AG09319 (cell line): ENCODE measurements at regions not wholly inside any gene's neighbourhood (a gene's known extent, or its start where the extent isn't known, plus 50 kb on each side); places are given as distances from the start of the nearest gene placed in this dataset.

ENCODE experiments used
- DNase-seq: peaks from one replicate; pipeline ENCODE4 v3.0.0-alpha.2; 2010; ENCODE audit warnings: low read depth; ENCODE audit errors: extremely low read depth
- CTCF ChIP-seq: IDR thresholded peaks from 2 replicates; pipeline ENCODE4 v1.5.1; 2011; ENCODE audit warnings: low read depth, mild to moderate bottlenecking, inconsistent platforms, low read length, moderate library complexity

- DNase-seq: no peak
- TF ChIP-seq CTCF: no peak
These were observed 234.2 kb downstream of the COL12A1 start for GRCh38 chr6:74971633-74972032.

- no peak for DNase-seq
- no peak for TF ChIP-seq CTCF
These were observed 236.1 kb downstream of the COL12A1 start for GRCh38 chr6:74969591-74970267.

GRCh38 chr6:74967821-74968220 is 238.0 kb downstream of the COL12A1 start:
- no peak for DNase-seq
- no peak for TF ChIP-seq CTCF

GRCh38 chr6:74966712-74967111 is 239.1 kb downstream of the COL12A1 start:
- no peak for TF ChIP-seq CTCF
- no peak for DNase-seq

GRCh38 chr6:74964871-74965441 is 240.9 kb downstream of the COL12A1 start:
- TF ChIP-seq CTCF: no peak
- no peak for DNase-seq

GRCh38 chr6:74956559-74957428 is 249.1 kb downstream of the COL12A1 start:
- no peak for TF ChIP-seq CTCF
- no peak for DNase-seq

DNA sequence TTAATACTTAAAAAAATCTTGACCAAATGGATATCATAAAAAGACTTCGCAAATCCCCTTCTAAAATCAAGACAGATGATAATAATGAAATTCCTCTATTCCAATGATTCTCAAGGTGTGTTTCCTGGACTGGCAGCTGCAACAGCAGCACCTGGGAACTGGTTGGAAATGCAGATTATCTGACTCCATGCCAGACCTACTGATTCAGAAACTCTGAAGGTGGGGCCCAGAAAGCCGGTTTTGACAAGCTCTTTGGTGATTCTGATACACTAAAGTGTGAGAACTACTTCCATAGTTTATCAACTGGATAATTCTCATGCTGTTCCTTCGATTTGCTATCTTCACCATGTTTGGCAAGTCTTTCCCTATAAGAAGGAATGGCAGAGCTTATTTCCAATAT is 252.1 kb downstream of the COL12A1 start:
- DNase-seq: no peak
- TF ChIP-seq CTCF: no peak
